MCF 10A (cell line): ENCODE measurements at regions not wholly inside any gene's neighbourhood (a gene's known extent, or its start where the extent isn't known, plus 50 kb on each side); places are given as distances from the start of the nearest gene placed in this dataset.

Source experiments
- BruUV-seq: library from RNA; stranded (reverse); fragments of 400-500 nt; replicated peaks from 2 replicates; lab custom pipeline; 2021; lab: Mats Ljungman, UMichigan
- CTCF ChIA-PET: fragments of 300-600 bp; sonication (Branson Sonifier 250); formaldehyde crosslinking; extraction: SDS; loops from one replicate; lab custom pipeline; 2021; ENCODE audit warnings: antibody characterized with exemption, inconsistent platforms; lab: Yijun Ruan, JAX
- POLR2A ChIA-PET: fragments of 300-600, 350-650 bp; sonication (Branson Sonifier 250); formaldehyde crosslinking; extraction: SDS; loops from one replicate; lab custom pipeline; 2020; ENCODE audit warnings: antibody characterized with exemption, inconsistent platforms; lab: Yijun Ruan, JAX
- DNase-seq: peaks from one replicate; pipeline ENCODE4 v3.0.0-alpha.2; 2018; ENCODE audit not compliant: unreplicated experiment
- H3K27ac Mint-ChIP-seq: one replicate; pipeline ENCODE4 v1.8.0; 2022; ENCODE audit warnings: mild to moderate bottlenecking, low read depth, mixed read lengths; ENCODE audit not compliant: unreplicated experiment
- H3K27me3 Mint-ChIP-seq: one replicate; pipeline ENCODE4 v1.8.0; 2022; ENCODE audit warnings: mixed read lengths; ENCODE audit not compliant: insufficient read depth, unreplicated experiment
- H3K36me3 Mint-ChIP-seq: one replicate; pipeline ENCODE4 v1.8.0; 2022; ENCODE audit warnings: mild to moderate bottlenecking, moderate library complexity, mixed read lengths; ENCODE audit not compliant: insufficient read depth, unreplicated experiment
- H3K4me1 Mint-ChIP-seq: one replicate; pipeline ENCODE4 v1.8.0; 2022; ENCODE audit warnings: mixed read lengths; ENCODE audit not compliant: insufficient read depth, unreplicated experiment
- H3K4me3 Mint-ChIP-seq: one replicate; pipeline ENCODE4 v1.8.0; 2022; ENCODE audit warnings: mild to moderate bottlenecking, moderate library complexity, mixed read lengths; ENCODE audit not compliant: unreplicated experiment
- H3K9me3 Mint-ChIP-seq: one replicate; pipeline ENCODE4 v1.8.0; 2022; ENCODE audit warnings: mixed read lengths; ENCODE audit not compliant: unreplicated experiment
- intact Hi-C: fragments of 100-400 bp; cut with micrococcal nuclease; formaldehyde crosslinking; loops from 2 replicates; pipeline ENCODE4 v1.14.1; 2022
- TF ChIP-seq, protein P1 (sequence below): fragments of 200-600 bp; IDR thresholded peaks from one replicate; pipeline ENCODE4 v1.8.0; 2022; ENCODE audit warnings: antibody characterized with exemption, mild to moderate bottlenecking; ENCODE audit not compliant: unreplicated experiment

DNA sequence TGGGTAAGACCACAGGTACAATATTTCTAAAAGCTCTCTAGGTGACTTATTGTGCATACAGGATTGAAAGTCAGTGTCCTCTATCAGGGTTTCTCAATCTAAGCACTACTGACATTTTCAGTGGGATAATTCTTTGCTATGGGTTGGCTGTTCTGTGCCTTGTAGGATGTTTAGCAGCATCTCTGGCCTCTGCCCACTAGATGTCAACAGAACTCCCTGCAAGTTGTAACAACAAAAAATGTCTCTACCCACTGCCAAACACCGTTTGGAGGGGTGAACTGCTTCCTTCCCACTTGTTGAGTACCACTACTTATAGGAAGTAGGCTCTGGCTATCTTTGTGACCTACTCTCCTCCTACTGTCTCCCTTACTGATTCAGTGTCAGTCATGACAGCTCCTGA is 90.1 kb upstream of the ZRANB2 start:
- Mint-ChIP-seq H3K36me3 (no peaks in the 10 kb centered on the region), H3K4me3 (no peak overlapping the region), H3K27ac (no peak overlapping the region), H3K27me3 (no peaks in the 10 kb centered on the region), H3K9me3 (peaks cover 2% of the 10 kb centered on the region), H3K4me1 (no peaks in the 10 kb centered on the region)
- TF ChIP-seq, protein P1, sequence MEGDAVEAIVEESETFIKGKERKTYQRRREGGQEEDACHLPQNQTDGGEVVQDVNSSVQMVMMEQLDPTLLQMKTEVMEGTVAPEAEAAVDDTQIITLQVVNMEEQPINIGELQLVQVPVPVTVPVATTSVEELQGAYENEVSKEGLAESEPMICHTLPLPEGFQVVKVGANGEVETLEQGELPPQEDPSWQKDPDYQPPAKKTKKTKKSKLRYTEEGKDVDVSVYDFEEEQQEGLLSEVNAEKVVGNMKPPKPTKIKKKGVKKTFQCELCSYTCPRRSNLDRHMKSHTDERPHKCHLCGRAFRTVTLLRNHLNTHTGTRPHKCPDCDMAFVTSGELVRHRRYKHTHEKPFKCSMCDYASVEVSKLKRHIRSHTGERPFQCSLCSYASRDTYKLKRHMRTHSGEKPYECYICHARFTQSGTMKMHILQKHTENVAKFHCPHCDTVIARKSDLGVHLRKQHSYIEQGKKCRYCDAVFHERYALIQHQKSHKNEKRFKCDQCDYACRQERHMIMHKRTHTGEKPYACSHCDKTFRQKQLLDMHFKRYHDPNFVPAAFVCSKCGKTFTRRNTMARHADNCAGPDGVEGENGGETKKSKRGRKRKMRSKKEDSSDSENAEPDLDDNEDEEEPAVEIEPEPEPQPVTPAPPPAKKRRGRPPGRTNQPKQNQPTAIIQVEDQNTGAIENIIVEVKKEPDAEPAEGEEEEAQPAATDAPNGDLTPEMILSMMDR, result no peak
- no TSS peak for BruUV-seq
- ChIA-PET CTCF (no interaction called here), POLR2A (no interaction called here)
- intact Hi-C loops, result no loop called here
- DNase-seq, result no peak

DNA sequence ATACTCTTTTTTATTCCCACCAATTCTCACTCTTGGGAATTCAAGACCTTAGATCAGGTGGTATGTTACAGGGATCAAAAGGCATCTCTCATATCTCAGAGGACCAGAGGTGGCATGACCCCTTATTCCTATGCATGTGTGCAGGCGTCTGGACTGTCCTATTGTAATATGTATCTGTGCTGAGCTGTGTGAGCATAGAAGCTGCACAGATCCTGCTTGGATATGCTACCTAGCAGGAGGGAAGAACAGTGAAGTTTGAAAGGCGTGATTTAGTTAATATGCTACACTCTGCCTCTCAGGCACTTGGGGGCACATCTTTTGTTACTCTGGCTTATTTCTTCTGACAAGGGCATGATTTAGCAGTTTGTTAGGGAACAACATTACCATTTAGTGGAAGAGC is 86.7 kb upstream of the ZRANB2 start:
- BruUV-seq, result no TSS peak

DNA sequence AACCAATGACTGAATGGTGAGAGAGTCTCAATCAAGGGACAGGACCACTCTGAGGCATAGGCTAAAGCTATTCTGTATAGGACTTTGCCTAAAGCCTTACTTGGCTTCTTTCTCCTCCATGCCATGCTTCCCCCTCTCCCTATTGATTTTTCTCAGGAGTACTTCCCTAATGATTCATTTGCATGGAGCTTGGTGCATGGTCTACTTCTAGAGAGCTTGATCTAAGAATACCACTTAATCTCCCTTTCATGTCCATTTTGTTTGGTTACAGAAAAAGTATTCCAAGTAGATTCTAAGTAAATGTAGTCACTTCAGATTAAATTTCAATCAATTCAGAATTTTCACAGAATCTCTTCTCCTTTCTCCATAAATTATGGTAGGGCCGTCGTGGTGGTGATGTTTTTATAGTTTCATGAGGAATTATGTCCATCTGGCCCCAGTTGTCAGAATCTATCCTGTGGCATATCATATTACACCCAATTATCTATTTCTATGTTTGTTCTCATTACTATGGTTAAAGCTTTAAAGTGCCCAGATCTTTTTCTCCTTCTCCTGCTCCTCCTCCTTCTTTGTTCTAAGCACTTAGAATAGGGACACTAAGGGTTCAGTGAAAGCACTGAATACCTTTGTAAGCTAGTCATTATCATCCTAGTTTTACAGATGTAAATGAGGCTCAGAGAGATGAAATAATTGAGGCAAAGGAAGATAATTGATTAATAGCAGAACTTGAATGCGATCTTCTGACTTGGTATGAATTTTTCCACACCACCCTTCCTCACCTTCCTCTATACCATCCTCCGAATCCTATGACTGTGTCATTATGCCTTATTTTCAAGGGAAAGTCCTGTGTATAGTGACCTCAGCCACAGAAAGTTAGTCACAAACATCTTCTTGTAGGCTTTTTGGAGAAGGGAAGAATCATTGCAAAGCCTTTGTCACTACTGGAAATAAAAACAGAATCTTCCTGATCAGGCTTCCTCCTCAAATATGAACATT is 85.6 kb upstream of the ZRANB2 start:
- no peaks in the 10 kb centered on the region for H3K4me1 Mint-ChIP-seq
- DNase-seq, result no peak
- no peak overlapping the region for H3K4me3 Mint-ChIP-seq
- TF ChIP-seq, protein P1, result no peak
- H3K27ac Mint-ChIP-seq, result no peak overlapping the region
- intact Hi-C loops, result no loop called here
- H3K9me3 Mint-ChIP-seq, result no peaks in the 10 kb centered on the region
- no peaks in the 10 kb centered on the region for H3K36me3 Mint-ChIP-seq
- no peaks in the 10 kb centered on the region for H3K27me3 Mint-ChIP-seq
- POLR2A ChIA-PET, result no interaction called here
- no TSS peak for BruUV-seq
- CTCF ChIA-PET, result no interaction called here

More for the DNA sequence above, 86.7 kb upstream of the ZRANB2 start:
- H3K4me3 Mint-ChIP-seq, result no peak overlapping the region
- TF ChIP-seq, protein P1, result no peak
- CTCF ChIA-PET, result no interaction called here
- POLR2A ChIA-PET, result no interaction called here
- no peaks in the 10 kb centered on the region for H3K36me3 Mint-ChIP-seq
- DNase-seq, result no peak
- H3K27me3 Mint-ChIP-seq, result no peaks in the 10 kb centered on the region
- no peaks in the 10 kb centered on the region for H3K9me3 Mint-ChIP-seq
- H3K27ac Mint-ChIP-seq, result no peak overlapping the region
- no peaks in the 10 kb centered on the region for H3K4me1 Mint-ChIP-seq
- intact Hi-C loops, result no loop called here

DNA sequence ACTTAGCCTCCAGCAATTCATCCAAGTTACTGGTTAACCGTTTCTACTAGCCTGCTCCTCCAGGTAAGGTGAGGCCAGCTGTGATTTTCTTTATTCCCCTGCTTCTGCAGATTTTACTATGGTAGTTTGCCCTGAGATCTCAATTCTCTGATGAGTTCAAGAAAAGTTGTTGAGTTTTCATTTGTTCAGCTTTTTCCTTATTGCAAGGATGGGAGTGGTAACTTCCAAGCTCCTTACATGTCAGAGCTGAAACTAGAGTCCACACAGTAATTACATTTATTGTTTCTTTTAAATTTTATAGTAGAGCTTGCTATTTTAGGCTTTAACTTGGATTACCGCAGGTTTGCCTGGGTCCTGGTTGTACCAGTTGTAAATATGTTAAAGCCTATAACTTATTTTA is 76.9 kb upstream of the ZRANB2 start:
- Mint-ChIP-seq H3K27ac (no peak overlapping the region), H3K4me1 (no peaks in the 10 kb centered on the region), H3K36me3 (no peaks in the 10 kb centered on the region), H3K27me3 (no peaks in the 10 kb centered on the region), H3K4me3 (no peak overlapping the region), H3K9me3 (no peaks in the 10 kb centered on the region)
- BruUV-seq, result no TSS peak
- CTCF ChIA-PET, result no interaction called here
- intact Hi-C loops, result no loop called here
- TF ChIP-seq, protein P1, result no peak
- POLR2A ChIA-PET, result no interaction called here
- no peak for DNase-seq
